Panc1 (cell line): ENCODE measurements at regions not wholly inside any gene's neighbourhood (a gene's known extent, or its start where the extent isn't known, plus 50 kb on each side); places are given as distances from the start of the nearest gene placed in this dataset.
"Not testable (repeated sequence)": the region's sequence is repeated elsewhere in the genome, so short reads cannot be mapped to it uniquely, and the experiment has no call there.

Source experiments
- ATAC-seq: fragments of 200-7000 bp; cut with Tn5 transposase; 2 replicates; pipeline ENCODE4 v1.9.1; 2020; ENCODE audit warnings: mild to moderate bottlenecking, moderate library complexity
- BruUV-seq: library from RNA; stranded (reverse); fragments of 400-500 nt; replicated peaks from 2 replicates; lab custom pipeline; 2021; lab: Mats Ljungman, UMichigan
- CTCF ChIA-PET: fragments of 300-600 bp; sonication (Branson Sonifier 250); formaldehyde crosslinking; loops from one replicate; lab custom pipeline; 2022; ENCODE audit warnings: antibody characterized with exemption; lab: Charles Lee
- POLR2A ChIA-PET: fragments of 300-600 bp; sonication (Branson Sonifier 250); formaldehyde crosslinking; loops from one replicate; lab custom pipeline; 2022; ENCODE audit warnings: antibody characterized with exemption; lab: Charles Lee
- DNase-seq: peaks from one replicate; pipeline ENCODE4 v3.0.0-alpha.2; 2010; ENCODE audit warnings: low read depth, low spot score
- H3K27ac ChIP-seq: 2 replicates; pipeline ENCODE4 v1.5.1; 2011; ENCODE audit warnings: mild to moderate bottlenecking, low read length, inconsistent platforms
- H3K27me3 ChIP-seq: fragments of 200-500 bp; sonication (Bioruptor generic); 2 replicates; pipeline ENCODE4 v1.6.0; 2014; ENCODE audit warnings: low read length, inconsistent platforms; ENCODE audit not compliant: control insufficient read depth, insufficient read depth
- H3K36me3 ChIP-seq: fragments of 200-500 bp; sonication (Bioruptor generic); 2 replicates; pipeline ENCODE4 v1.5.1; 2014; ENCODE audit warnings: inconsistent platforms, mild to moderate bottlenecking, low read length, moderate library complexity; ENCODE audit not compliant: control insufficient read depth, insufficient read depth
- H3K4me1 ChIP-seq: 2 replicates; pipeline ENCODE4 v1.5.1; 2011; ENCODE audit warnings: inconsistent platforms, mild to moderate bottlenecking, low read length, moderate library complexity; ENCODE audit not compliant: control insufficient read depth, insufficient read depth
- H3K4me3 ChIP-seq, 2 experiments: 2 replicates each; pipeline ENCODE4 v1.5.1; 2011 to 2012; ENCODE audit warnings: low read depth in 2 of 2, low read length in 2 of 2, mild to moderate bottlenecking in 2 of 2, inconsistent platforms in 1 of 2, moderate library complexity in 1 of 2
- H3K9me3 ChIP-seq: fragments of 200-500 bp; sonication (Bioruptor generic); 2 replicates; pipeline ENCODE4 v1.5.1; 2014; ENCODE audit warnings: low read depth, mild to moderate bottlenecking, inconsistent platforms, low read length, moderate library complexity; ENCODE audit not compliant: control insufficient read depth, insufficient read depth
- POLR2AphosphoS5 ChIP-seq: IDR thresholded peaks from 2 replicates; pipeline ENCODE4 v1.6.1; 2012; ENCODE audit warnings: mild to moderate bottlenecking, low read depth, low read length, moderate library complexity
- SIN3A ChIP-seq: IDR thresholded peaks from 2 replicates; pipeline ENCODE4 v1.6.1; 2012; ENCODE audit warnings: low read depth, mild to moderate bottlenecking, low read length, moderate library complexity, borderline replicate concordance; ENCODE audit not compliant: insufficient read depth
- TCF7L2 ChIP-seq: IDR thresholded peaks from 2 replicates; pipeline ENCODE4 v1.6.1; 2011; ENCODE audit warnings: mild to moderate bottlenecking, low read depth, low read length, inconsistent platforms
- in situ Hi-C: cut with HindIII; loops from 2 replicates; pipeline ENCODE4 v1.10.0; 2016; ENCODE audit warnings: low sequenced_read_pairs, low pct_unique_long_range_greater_than_20kb
- intact Hi-C: fragments of 100-400 bp; cut with micrococcal nuclease; formaldehyde crosslinking; loops from one replicate; pipeline ENCODE4 v1.10.0; 2022; ENCODE audit not compliant: unreplicated experiment
- TF ChIP-seq, protein P1 (sequence below): fragments of 450-650 bp; IDR thresholded peaks from 2 replicates; pipeline ENCODE4 v1.5.1; 2017; ENCODE audit warnings: mild to moderate bottlenecking
- TF ChIP-seq, protein P2 (sequence below), 2 experiments: IDR thresholded peaks; 2 replicates each; pipeline ENCODE4 v1.6.1; 2011 to 2012; ENCODE audit warnings: low read depth in 2 of 2, control low read depth in 1 of 2, low read length in 1 of 2, mild to moderate bottlenecking in 1 of 2, moderate library complexity in 1 of 2; ENCODE audit not compliant: insufficient read depth in 1 of 2

DNA sequence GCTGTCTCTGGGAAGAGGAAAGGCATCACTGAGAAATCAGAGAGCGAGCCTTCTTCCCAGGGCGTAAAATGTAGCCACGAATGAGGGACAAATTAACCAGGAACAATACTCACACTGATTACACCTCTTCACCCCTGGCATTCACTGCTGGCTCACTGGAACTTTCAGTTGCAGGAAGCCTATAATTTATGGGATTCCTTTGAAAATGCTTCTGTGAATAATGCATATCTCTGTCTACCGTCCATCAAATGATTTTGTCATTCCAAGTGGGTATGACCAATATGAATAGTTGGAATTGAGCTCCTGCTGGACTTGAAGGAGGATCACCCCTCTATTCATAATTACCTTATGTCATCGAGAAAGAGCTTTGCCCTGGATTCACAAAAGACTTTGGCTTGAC lies 360.3 kb upstream of the FZD8 start:
- ATAC-seq (no peak), DNase-seq (no peak)
- TF ChIP-seq TCF7L2, result no peak
- TF ChIP-seq, protein P1, sequence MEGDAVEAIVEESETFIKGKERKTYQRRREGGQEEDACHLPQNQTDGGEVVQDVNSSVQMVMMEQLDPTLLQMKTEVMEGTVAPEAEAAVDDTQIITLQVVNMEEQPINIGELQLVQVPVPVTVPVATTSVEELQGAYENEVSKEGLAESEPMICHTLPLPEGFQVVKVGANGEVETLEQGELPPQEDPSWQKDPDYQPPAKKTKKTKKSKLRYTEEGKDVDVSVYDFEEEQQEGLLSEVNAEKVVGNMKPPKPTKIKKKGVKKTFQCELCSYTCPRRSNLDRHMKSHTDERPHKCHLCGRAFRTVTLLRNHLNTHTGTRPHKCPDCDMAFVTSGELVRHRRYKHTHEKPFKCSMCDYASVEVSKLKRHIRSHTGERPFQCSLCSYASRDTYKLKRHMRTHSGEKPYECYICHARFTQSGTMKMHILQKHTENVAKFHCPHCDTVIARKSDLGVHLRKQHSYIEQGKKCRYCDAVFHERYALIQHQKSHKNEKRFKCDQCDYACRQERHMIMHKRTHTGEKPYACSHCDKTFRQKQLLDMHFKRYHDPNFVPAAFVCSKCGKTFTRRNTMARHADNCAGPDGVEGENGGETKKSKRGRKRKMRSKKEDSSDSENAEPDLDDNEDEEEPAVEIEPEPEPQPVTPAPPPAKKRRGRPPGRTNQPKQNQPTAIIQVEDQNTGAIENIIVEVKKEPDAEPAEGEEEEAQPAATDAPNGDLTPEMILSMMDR, result no peak
- TF ChIP-seq SIN3A, result no peak
- TF ChIP-seq POLR2AphosphoS5, result no peak
- TF ChIP-seq, protein P2, sequence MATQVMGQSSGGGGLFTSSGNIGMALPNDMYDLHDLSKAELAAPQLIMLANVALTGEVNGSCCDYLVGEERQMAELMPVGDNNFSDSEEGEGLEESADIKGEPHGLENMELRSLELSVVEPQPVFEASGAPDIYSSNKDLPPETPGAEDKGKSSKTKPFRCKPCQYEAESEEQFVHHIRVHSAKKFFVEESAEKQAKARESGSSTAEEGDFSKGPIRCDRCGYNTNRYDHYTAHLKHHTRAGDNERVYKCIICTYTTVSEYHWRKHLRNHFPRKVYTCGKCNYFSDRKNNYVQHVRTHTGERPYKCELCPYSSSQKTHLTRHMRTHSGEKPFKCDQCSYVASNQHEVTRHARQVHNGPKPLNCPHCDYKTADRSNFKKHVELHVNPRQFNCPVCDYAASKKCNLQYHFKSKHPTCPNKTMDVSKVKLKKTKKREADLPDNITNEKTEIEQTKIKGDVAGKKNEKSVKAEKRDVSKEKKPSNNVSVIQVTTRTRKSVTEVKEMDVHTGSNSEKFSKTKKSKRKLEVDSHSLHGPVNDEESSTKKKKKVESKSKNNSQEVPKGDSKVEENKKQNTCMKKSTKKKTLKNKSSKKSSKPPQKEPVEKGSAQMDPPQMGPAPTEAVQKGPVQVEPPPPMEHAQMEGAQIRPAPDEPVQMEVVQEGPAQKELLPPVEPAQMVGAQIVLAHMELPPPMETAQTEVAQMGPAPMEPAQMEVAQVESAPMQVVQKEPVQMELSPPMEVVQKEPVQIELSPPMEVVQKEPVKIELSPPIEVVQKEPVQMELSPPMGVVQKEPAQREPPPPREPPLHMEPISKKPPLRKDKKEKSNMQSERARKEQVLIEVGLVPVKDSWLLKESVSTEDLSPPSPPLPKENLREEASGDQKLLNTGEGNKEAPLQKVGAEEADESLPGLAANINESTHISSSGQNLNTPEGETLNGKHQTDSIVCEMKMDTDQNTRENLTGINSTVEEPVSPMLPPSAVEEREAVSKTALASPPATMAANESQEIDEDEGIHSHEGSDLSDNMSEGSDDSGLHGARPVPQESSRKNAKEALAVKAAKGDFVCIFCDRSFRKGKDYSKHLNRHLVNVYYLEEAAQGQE (IDR thresholded peaks at IDR 0.05; ENCODE audit: insufficient read depth in 1 of 2, low read depth in 2 of 2, low read length in 1 of 2), result no peak
- ChIA-PET POLR2A (no interaction called here), CTCF (no interaction called here)
- no peak overlapping the region for H3K4me3 ChIP-seq
- in situ Hi-C loops, result no loop called here
- no peaks in the 10 kb centered on the region for H3K27me3 ChIP-seq
- H3K36me3 ChIP-seq, result no peaks in the 10 kb centered on the region
- no TSS peak for BruUV-seq
- intact Hi-C loops, result no loop called here
- H3K27ac ChIP-seq, result no peak overlapping the region
- H3K9me3 ChIP-seq, result no peaks in the 10 kb centered on the region
- no peaks in the 10 kb centered on the region for H3K4me1 ChIP-seq

- H3K27ac ChIP-seq, intact Hi-C loops, H3K9me3 ChIP-seq, BruUV-seq, CTCF ChIA-PET, POLR2A ChIA-PET, H3K4me1 ChIP-seq, DNase-seq, H3K36me3 ChIP-seq, H3K4me3 ChIP-seq, H3K27me3 ChIP-seq, in situ Hi-C loops, ATAC-seq: not testable (repeated sequence)
- TF ChIP-seq, protein P1, result peak; percentile 12; the same call in 1 of the 2 replicates
Measured at GRCh38 chr10:36000754-36001153, 358.7 kb upstream of the FZD8 start.

GRCh38 chr10:35998026-35998425 lies 355.9 kb upstream of the FZD8 start:
- Histone ChIP-seq H3K27ac (no peak overlapping the region), H3K27me3 (no peaks in the 10 kb centered on the region), H3K4me1 (no peaks in the 10 kb centered on the region), H3K36me3 (no peaks in the 10 kb centered on the region), H3K4me3 (no peak overlapping the region), H3K9me3 (no peaks in the 10 kb centered on the region)
- in situ Hi-C loops (no loop called here), intact Hi-C loops (no loop called here)
- DNase-seq (no peak), ATAC-seq (no peak)
- TF ChIP-seq SIN3A, result no peak
- no peak for TF ChIP-seq TCF7L2
- TF ChIP-seq, protein P2 (IDR thresholded peaks at IDR 0.05; ENCODE audit: insufficient read depth in 1 of 2, low read depth in 2 of 2, low read length in 1 of 2), result no peak
- TF ChIP-seq, protein P1, result no peak
- TF ChIP-seq POLR2AphosphoS5, result no peak
- no TSS peak for BruUV-seq
- CTCF ChIA-PET, result no interaction called here
- POLR2A ChIA-PET, result no interaction called here
